Body of pancreas (tissue), 4 donors: ENCODE measurements at regions not wholly inside any gene's neighbourhood (a gene's known extent, or its start where the extent isn't known, plus 50 kb on each side); places are given as distances from the start of the nearest gene placed in this dataset.

Experiments used
- CTCF ChIP-seq, 7 experiments: fragments of 450-650 bp in 4 of 7; fragments of 200-600 bp in 3 of 7; sonication (generic) in 3 of 7; IDR thresholded peaks; one replicate each; pipeline ENCODE4 v1.5.1; 2016 to 2019; ENCODE audit warnings: antibody characterized with exemption in 7 of 7
- POLR2A ChIP-seq, 3 donors: fragments of 450-650 bp; IDR thresholded peaks; one replicate each; pipeline ENCODE4 v1.6.1; 2016; ENCODE audit warnings: antibody characterized with exemption in 3 of 3, mild to moderate bottlenecking in 2 of 3

GRCh38 chr5:3786165-3786564 is 190.5 kb downstream of the IRX1 start:
- TF ChIP-seq POLR2A (IDR thresholded peaks at IDR 0.05) (no peak), CTCF (IDR thresholded peaks at IDR 0.05) (no peak)
